ENCODE measurements at regions not wholly inside any gene's neighbourhood (a gene's known extent, or its start where the extent isn't known, plus 50 kb on each side); places are given as distances from the start of the nearest gene placed in this dataset.

- no peak overlapping the region for H3K27ac Mint-ChIP-seq
- 89 to 100% methylated on average over 1 to 4 of the region's 4 CpGs for WGBS, 2 experiments (ENCODE audit: insufficient coverage in 1 of 2, insufficient read length in 1 of 2)
- Histone ChIP-seq H3K27me3 (ENCODE audit: control insufficient read depth, insufficient read depth, low read length, poor library complexity, severe bottlenecking) (no peaks in the 10 kb centered on the region), H3K9ac (ENCODE audit: extremely low read depth, low read length, poor library complexity, severe bottlenecking) (no peak overlapping the region), H3K4me1 (ENCODE audit: control insufficient read depth, insufficient read depth, low read length) (no peaks in the 10 kb centered on the region), H3K9me3 (ENCODE audit: control insufficient read depth, low read length) (no peaks in the 10 kb centered on the region), H3K4me3 (ENCODE audit: low read length) (no peak overlapping the region), H3K36me3 (ENCODE audit: control insufficient read depth, insufficient read depth, low read length) (no peaks in the 10 kb centered on the region), H3K27ac (ENCODE audit: low read depth, low read length) (no peak overlapping the region)
- H3K36me3 Mint-ChIP-seq (ENCODE audit: low read depth) = no peaks in the 10 kb centered on the region
- H3K9me3 Mint-ChIP-seq = no peaks in the 10 kb centered on the region
- peaks cover 22% of the 10 kb centered on the region for H3K27me3 Mint-ChIP-seq (ENCODE audit: insufficient read depth)
- no peaks in the 10 kb centered on the region for H3K4me1 Mint-ChIP-seq
- no peak overlapping the region for H3K4me3 Mint-ChIP-seq
- TF ChIP-seq, protein P1, sequence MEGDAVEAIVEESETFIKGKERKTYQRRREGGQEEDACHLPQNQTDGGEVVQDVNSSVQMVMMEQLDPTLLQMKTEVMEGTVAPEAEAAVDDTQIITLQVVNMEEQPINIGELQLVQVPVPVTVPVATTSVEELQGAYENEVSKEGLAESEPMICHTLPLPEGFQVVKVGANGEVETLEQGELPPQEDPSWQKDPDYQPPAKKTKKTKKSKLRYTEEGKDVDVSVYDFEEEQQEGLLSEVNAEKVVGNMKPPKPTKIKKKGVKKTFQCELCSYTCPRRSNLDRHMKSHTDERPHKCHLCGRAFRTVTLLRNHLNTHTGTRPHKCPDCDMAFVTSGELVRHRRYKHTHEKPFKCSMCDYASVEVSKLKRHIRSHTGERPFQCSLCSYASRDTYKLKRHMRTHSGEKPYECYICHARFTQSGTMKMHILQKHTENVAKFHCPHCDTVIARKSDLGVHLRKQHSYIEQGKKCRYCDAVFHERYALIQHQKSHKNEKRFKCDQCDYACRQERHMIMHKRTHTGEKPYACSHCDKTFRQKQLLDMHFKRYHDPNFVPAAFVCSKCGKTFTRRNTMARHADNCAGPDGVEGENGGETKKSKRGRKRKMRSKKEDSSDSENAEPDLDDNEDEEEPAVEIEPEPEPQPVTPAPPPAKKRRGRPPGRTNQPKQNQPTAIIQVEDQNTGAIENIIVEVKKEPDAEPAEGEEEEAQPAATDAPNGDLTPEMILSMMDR (conservative IDR thresholded peaks at IDR 0.05) = no peak
- DNase-seq = no peak
Measured at GRCh38 chr20:1712634-1713624, 55.4 kb upstream of the SIRPG start.

- no peak overlapping the region for H3K4me3 ChIP-seq (ENCODE audit: low read length)
- Mint-ChIP-seq H3K27ac (no peak overlapping the region), H3K36me3 (ENCODE audit: low read depth) (no peaks in the 10 kb centered on the region), H3K4me3 (no peak overlapping the region), H3K4me1 (no peaks in the 10 kb centered on the region), H3K27me3 (ENCODE audit: insufficient read depth) (peaks cover 20% of the 10 kb centered on the region), H3K9me3 (no peaks in the 10 kb centered on the region)
- H3K9ac ChIP-seq (ENCODE audit: extremely low read depth, low read length, poor library complexity, severe bottlenecking) = no peak overlapping the region
- DNase-seq = no peak
- no peaks in the 10 kb centered on the region for H3K36me3 ChIP-seq (ENCODE audit: control insufficient read depth, insufficient read depth, low read length)
- H3K4me1 ChIP-seq (ENCODE audit: control insufficient read depth, insufficient read depth, low read length) = no peaks in the 10 kb centered on the region
- TF ChIP-seq, protein P1 (conservative IDR thresholded peaks at IDR 0.05) = no peak
- H3K27ac ChIP-seq (ENCODE audit: low read depth, low read length) = no peak overlapping the region
- H3K27me3 ChIP-seq (ENCODE audit: control insufficient read depth, insufficient read depth, low read length, poor library complexity, severe bottlenecking) = no peaks in the 10 kb centered on the region
- WGBS, 2 experiments (ENCODE audit: insufficient coverage in 1 of 2, insufficient read length in 1 of 2) = 94 to 98% methylated on average over 9 to 14 of the region's 14 CpGs
- no peaks in the 10 kb centered on the region for H3K9me3 ChIP-seq (ENCODE audit: control insufficient read depth, low read length)
Measured at GRCh38 chr20:1711826-1712601, 54.4 kb upstream of the SIRPG start.

DNA sequence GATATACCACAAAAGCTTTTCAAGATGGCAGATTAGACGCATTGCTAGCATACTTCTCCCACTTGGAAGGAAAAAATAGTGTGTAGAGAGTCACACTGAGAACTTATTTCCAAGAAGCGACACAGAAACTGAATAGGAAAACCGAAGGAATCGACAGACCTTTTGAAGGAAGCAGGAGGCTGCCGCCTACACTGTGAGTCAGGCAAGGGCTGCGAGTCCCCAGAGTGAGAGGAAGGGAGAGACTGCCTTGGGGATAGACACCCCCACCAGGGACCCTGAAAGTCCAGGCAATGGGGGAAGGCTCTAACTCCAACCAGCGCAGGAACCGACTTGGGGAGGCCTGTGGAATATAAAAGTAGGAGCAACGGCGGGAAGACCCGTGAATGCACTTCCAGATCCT lies 53.7 kb upstream of the SIRPG start:
- Mint-ChIP-seq H3K9me3 (no peaks in the 10 kb centered on the region), H3K36me3 (ENCODE audit: low read depth) (no peaks in the 10 kb centered on the region), H3K27ac (no peak overlapping the region), H3K27me3 (ENCODE audit: insufficient read depth) (peaks cover 16% of the 10 kb centered on the region), H3K4me1 (no peaks in the 10 kb centered on the region), H3K4me3 (no peak overlapping the region)
- Histone ChIP-seq H3K27me3 (ENCODE audit: control insufficient read depth, insufficient read depth, low read length, poor library complexity, severe bottlenecking) (no peaks in the 10 kb centered on the region), H3K9ac (ENCODE audit: extremely low read depth, low read length, poor library complexity, severe bottlenecking) (no peak overlapping the region), H3K4me3 (ENCODE audit: low read length) (no peak overlapping the region), H3K4me1 (ENCODE audit: control insufficient read depth, insufficient read depth, low read length) (no peaks in the 10 kb centered on the region), H3K27ac (ENCODE audit: low read depth, low read length) (no peak overlapping the region), H3K36me3 (ENCODE audit: control insufficient read depth, insufficient read depth, low read length) (no peaks in the 10 kb centered on the region), H3K9me3 (ENCODE audit: control insufficient read depth, low read length) (no peaks in the 10 kb centered on the region)
- DNase-seq = no peak
- TF ChIP-seq, protein P1 (conservative IDR thresholded peaks at IDR 0.05) = no peak
- WGBS, 2 experiments (ENCODE audit: insufficient coverage in 1 of 2, insufficient read length in 1 of 2) = 85 to 89% methylated on average over 9 to 11 of the region's 11 CpGs
